ENCODE measurements at regions not wholly inside any gene's neighbourhood (a gene's known extent, or its start where the extent isn't known, plus 50 kb on each side); places are given as distances from the start of the nearest gene placed in this dataset.

DNA sequence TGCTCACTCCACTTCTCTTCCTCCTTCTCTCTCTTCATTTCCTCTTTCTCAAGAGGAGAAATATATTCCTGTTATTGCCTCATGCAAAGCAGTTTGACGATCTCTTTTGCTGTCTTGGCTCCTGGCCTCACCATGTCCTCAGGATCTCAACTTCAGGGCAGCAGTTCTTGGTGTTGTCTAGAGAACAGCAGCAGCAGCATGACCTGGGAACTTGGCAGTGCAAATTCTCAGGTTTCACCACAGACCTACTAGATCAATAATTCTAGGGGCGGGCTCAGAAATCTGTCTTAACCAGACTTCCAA, 193.4 kb upstream of the EDNRA start:
- H3K4ac ChIP-seq (ENCODE audit: low read depth, low read length), result no peak overlapping the region
- no peak overlapping the region for H3K9ac ChIP-seq (ENCODE audit: extremely low read depth, insufficient read length, low read length)
- no peak overlapping the region for H2BK120ac ChIP-seq (ENCODE audit: low read depth, low read length, poor library complexity, severe bottlenecking)
- Mint-ChIP-seq H3K4me1 (no peaks in the 10 kb centered on the region; a peak in 1 of 4 replicates), H3K9me3 (no peaks in the 10 kb centered on the region; a peak in 1 of 5 replicates), H3K36me3 (ENCODE audit: insufficient read depth in 1 of 3, low read depth in 3 of 3) (no peaks in the 10 kb centered on the region), H3K4me3 (no peak overlapping the region), H3K27ac (peak overlapping the region in 1 of 3 experiments; percentile 1; a peak in 1 of 7 replicates), H3K27me3 (ENCODE audit: low read depth) (no peaks in the 10 kb centered on the region)
- no peak overlapping the region for H3K18ac ChIP-seq (ENCODE audit: insufficient read length, low read depth, low read length)
- no peak overlapping the region for H3K14ac ChIP-seq (ENCODE audit: insufficient read depth, low read length)
- no peaks in the 10 kb centered on the region for H4K20me1 ChIP-seq (ENCODE audit: control insufficient read depth, insufficient read depth, insufficient read length)
- H3T11ph ChIP-seq (ENCODE audit: low read length), result no peak overlapping the region
- no peak for TF ChIP-seq CTCF (conservative IDR thresholded peaks at IDR 0.05)
- H3K23ac ChIP-seq (ENCODE audit: insufficient read length, low read depth, low read length), result no peak overlapping the region
- no peak overlapping the region for H3K27ac ChIP-seq (ENCODE audit: insufficient read length, low read depth, low read length)
- H2BK15ac ChIP-seq (ENCODE audit: low read depth, low read length), result no peak overlapping the region
- H3K79me2 ChIP-seq (ENCODE audit: insufficient read depth, low read length), result no peaks in the 10 kb centered on the region
- H3K23me2 ChIP-seq (ENCODE audit: insufficient read length, low read depth, low read length, poor library complexity, severe bottlenecking), result no peaks in the 10 kb centered on the region
- H4K8ac ChIP-seq (replicated peaks; ENCODE audit: insufficient read length, low read depth, low read length), result no peak overlapping the region
- no peak overlapping the region for H2BK5ac ChIP-seq (ENCODE audit: insufficient read length, low read length)
- no peak overlapping the region for H2AK5ac ChIP-seq (ENCODE audit: insufficient read length, low read length)
- no peak overlapping the region for H2BK12ac ChIP-seq (ENCODE audit: insufficient read length, low read depth, low read length)
- H3K27me3 ChIP-seq (ENCODE audit: insufficient read depth, low read length), result no peaks in the 10 kb centered on the region
- no peaks in the 10 kb centered on the region for H3K79me1 ChIP-seq (ENCODE audit: insufficient read depth, low read depth, low read length, poor library complexity, severe bottlenecking)
- no peak overlapping the region for H3K4me2 ChIP-seq (ENCODE audit: insufficient read depth, insufficient read length, low read length)
- no peaks in the 10 kb centered on the region for H3K9me3 ChIP-seq (ENCODE audit: control insufficient read depth, low read depth, low read length)
- H2AFZ ChIP-seq (ENCODE audit: low read length), result no peak overlapping the region
- no CpG with 5 or more reads among the region's 2 CpGs for WGBS (ENCODE audit: extremely low coverage, insufficient read length, low lambda C conversion rate)
- no peak for DNase-seq
- H4K5ac ChIP-seq (ENCODE audit: insufficient read length, low read depth, low read length), result no peak overlapping the region
- no peak overlapping the region for H4K91ac ChIP-seq (ENCODE audit: insufficient read length, low read depth, low read length)
- H2BK20ac ChIP-seq (ENCODE audit: low read depth, low read length, poor library complexity, severe bottlenecking), result no peak overlapping the region
- no peak overlapping the region for H3K56ac ChIP-seq (ENCODE audit: insufficient read length, low read depth, low read length)
- no peaks in the 10 kb centered on the region for H3K4me1 ChIP-seq (ENCODE audit: insufficient read depth, low read length)

Data from H9 (cell line).